IPS DF 4.7 (cell line): ENCODE measurements at regions not wholly inside any gene's neighbourhood (a gene's known extent, or its start where the extent isn't known, plus 50 kb on each side); places are given as distances from the start of the nearest gene placed in this dataset.

Source experiments
- DNase-seq: peaks from one replicate; pipeline ENCODE4 v3.0.0-alpha.2; 2013; ENCODE audit warnings: low spot score; ENCODE audit errors: extremely low read depth

DNA sequence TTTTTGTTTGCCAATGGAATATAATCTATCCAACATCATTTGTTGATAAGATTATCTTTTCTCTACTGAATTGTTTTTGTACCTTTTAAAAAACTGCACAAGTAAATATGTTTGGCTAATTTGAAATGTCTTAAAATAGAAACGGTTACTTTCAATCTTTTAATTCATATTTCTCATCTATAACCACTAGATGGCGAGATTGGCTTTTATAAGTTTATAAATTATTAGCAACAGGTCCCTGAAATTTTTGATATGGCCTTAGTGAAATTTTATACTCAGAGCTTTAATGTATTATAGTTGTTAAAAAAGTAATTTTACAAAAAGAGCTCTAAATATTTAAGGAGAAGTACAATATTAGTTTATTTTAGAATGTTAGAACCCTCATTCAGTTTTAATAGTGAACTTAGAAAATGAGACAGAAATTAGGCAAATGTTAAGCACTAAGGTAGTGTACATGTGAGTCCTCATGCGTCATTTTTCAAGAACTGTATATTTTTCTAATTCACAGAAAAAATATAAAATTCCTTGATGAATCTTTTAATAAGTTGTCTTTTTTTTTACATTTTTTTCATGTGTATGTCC lies 592.5 kb downstream of the ARL4A start:
- DNase-seq, result no peak

DNA sequence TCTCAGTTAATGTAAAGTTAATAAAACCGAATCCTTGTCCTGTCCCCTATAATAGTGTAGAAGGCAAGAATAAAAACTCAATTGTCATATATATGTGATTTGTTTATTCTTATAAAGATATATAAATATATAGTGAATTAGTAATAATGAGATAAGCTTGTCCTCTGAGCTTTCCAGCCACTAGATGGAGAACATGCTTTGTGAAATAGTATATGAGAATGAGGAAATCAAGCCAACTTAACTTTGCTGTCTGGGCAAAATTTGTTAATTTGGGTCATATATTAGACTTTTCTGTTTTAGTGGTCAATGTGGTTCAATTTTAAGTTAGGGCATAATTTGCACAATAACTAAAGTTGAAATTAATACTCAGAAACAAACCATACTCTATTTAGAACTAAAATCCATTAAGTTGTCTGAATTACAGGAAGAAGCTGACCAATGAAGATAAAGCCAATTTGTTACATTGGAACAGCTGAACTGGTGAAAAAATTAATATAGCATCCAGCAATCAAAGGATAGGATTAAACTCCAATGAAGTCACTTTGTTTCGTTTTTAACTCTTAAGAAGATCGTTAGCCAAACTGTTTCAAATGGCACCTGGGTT lies 595.0 kb downstream of the ARL4A start:
- DNase-seq, result no peak

DNA sequence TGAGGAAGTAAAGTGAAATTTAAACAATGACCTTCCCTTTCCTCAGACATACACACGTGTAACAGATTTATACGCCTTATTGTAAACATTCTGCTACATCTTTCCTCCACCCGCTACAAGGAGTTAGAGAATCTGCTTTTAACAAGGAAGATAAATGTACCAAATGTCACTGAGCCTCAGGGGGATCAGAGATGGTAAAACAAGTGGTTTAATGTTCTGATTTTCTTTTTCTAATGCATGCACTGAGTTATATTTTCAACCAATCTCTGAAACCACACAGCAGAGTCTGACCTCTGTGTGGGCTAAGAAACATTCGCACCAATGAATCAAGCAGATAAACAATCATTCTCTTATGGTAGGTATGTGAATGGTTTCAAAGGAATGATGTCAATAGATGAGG lies 599.5 kb downstream of the ARL4A start:
- DNase-seq, result no peak

DNA sequence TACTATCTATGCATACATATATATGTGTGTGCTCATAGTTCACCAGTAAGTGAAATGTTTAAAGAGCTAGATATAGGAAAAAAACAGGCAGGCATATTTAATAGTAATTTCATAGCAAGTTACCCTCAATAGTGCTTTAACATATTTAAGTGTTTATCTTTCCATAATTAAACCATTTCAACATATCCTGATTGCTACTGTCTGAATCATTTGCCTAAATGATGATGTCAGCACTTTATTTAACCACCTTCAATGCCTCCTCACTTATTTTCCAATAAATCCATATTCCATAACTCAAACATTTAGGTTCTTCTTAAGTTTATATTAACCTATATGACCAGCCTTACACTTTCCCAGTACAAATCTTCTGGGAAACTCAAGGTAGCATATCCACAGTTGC lies 601.1 kb downstream of the ARL4A start:
- DNase-seq, result no peak

DNA sequence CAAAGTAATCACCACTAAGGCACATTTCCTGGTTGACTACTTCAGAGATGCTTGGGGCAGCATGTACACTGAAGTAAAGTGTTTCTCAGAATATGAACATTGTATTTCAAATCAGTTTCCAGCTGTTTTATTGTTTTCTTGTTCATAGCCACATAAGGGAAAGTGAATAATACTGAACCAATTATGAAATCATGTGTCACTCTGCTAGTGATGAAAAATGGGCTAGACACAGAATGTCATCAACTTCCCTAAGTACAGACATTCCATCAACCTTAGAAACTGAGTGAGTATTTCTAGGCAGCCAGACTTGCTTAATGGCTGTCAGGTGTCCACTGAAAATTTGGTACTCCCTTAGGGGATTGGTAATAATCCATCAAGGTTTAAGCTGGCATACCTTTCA lies 603.5 kb downstream of the ARL4A start:
- DNase-seq, result no peak

DNA sequence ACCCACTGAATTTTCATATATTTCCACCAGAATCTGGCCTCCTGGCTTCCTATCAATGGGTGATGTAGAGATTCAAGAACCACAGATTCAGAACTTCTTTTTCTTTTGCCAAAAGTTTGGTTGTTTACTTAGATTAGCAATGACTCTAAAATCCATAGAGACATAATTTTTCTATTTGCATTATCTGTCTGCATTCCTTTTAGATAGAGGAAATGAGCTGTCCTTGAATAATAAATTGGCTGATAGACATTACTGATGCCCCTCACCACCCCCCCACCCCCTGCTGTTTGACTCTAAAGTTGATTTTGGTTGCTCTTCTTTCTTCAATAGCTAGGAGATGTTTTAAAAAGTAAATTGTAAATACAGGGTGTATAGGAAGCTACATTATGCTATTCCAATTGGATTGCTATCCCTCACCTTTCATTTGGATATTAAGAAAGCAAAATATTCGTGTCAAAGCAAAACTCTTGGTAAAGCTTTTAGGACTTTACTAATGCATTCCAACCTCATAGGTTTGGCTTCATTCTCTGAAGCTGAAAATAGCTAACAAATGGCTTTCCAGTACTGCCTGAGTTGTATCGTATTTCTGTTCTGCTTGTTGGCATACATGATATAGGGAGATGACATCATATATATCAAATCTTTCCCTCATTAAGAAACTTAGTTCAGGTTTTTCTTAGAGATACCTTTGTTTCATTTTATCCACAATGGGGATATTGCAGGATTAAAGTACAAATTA lies 606.0 kb downstream of the ARL4A start:
- DNase-seq, result no peak

DNA sequence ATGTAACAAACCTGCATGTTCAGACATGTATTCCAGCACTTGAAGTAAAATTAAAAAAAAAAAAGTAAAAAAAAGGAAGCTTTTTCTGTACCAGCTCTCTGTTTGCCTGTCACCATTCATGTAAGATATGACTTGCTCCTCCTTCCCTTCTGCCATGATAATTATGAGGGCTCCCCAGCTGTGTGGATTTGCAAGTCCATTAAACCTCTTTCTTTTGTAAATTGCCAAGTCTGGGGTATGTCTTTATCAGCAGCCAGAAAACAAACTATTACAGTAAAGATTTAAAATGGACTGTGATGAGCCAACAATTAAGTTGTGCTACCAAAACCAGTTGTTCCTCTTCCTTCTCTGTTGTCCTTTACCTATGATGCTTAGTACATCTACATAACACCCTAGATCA lies 619.6 kb downstream of the ARL4A start:
- no peak for DNase-seq

DNA sequence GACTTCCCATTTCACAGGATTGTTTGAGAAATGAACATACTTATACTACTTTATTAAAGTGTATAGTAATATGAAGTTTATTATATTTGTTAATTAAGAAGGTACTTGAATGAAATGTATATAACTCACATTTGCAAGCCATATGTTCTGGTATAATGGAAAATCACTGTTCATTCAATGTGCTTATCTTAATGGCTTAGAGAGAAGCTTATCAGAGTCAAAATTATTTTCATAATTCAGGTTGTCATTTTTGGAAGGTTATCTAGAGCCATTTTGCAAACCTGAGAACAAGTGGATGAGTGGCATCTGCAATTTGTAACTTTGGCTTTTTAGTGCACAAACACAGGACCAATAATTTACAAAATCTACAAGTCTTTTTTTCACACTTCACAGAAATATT lies 621.0 kb downstream of the ARL4A start:
- DNase-seq, result no peak

DNA sequence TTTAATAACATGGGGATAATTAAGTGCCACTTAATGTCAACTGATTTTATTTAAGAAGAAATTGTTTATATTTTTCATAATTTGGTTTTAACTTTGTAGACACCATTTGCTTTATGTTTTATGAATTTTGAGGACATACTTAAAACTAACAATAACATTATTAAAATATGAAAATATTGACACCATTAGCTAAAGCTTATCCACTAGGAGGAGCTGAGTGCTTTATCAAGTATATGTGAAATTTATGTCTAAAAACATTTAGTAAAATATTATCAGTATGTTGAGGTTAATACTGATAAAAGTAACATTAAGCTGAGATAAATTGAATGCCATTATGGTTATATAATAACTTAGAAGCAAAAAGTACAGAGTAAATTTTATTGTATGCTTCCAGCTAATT lies 622.1 kb downstream of the ARL4A start:
- DNase-seq, result no peak

DNA sequence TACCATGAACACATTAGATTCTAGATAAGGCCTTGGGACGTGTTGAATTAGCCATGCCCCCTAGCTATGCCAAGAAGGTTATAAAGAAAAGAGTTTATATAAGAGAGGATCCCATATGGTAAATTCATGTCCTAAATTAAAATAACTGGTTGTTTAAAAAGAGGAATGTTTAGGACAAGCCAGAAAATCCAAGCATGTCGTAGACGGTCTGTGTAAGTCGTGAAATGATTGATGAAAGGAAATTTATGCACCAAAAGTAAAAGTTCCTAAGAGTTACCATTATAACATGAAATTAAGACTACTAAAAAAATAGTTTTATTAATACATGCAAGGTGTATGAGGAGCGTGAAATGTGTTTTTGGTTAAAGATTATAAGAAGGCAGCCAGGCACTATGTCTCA lies 624.9 kb downstream of the ARL4A start:
- no peak for DNase-seq

DNA sequence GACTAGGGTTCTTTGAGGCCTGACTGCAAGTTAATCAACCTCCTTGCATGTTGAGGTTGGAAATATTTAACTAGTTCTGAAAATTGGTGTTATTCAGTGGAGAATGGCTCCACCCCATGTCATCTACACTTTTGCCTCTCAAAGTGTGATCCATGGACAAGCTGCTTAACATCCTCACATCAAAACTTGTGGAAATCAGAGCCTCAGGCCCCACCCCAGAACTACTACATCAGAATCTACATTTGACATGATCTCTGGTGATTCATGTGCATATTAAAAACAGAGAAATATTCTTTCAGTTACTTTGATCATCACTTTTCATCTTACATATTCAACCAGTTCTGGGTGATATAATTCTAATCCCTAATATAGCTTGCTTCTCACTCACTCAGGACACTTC lies 632.9 kb downstream of the ARL4A start:
- no peak for DNase-seq

DNA sequence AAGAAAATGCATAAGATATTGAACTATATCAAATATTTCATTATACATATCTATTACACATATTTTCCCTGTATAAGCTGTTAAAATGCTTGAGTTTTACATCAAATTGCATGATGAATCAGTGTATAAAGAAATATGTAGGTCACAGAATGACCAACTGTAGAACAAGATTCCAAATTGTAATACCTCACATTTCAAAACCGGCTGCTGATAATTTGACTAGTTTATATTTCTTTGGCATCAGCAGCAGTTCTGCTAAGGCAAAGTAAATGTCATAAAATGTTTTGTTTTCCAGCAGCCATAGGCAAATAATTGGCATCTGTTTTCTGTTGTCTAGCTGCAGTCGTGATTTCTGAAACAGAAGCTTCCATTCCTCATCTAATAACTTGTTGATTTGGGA lies 633.9 kb downstream of the ARL4A start:
- DNase-seq, result no peak

DNA sequence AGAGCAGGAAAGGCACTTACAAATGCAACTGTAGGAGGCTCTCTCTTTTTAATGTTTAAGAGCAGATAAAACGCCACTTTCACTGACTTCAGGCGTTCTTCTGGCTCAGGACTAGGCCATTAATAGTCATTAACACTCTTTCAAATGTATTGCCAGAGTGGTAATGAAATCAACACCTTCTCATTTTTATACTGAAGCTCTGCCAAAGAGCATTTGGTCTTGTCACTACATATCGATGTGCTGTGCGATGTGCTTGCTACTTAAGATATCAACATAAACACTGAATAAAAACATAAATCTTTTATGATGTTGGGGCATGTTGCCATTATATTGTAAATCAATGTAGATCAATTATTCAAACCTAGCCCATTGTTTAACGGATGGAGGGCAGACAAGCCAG lies 634.7 kb downstream of the ARL4A start:
- no peak for DNase-seq

DNA sequence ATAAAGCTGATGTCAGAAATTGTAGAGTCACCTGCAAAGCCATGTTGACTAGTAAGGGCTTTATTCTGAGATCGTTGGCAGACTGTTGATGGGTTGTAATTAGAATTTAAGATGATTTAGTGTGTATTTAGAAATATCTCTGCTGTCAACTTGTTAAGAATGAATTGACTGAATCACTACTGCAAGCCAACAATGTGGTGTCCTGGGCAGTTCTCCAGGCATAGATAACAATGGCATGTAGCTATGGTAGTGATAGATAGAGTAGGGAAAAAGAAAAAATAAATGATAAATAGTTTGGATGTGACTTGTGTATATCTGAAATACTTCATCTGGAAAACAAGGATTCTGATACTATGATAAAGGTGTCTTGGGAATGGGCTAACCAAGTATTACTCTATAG lies 640.2 kb downstream of the ARL4A start:
- no peak for DNase-seq

DNA sequence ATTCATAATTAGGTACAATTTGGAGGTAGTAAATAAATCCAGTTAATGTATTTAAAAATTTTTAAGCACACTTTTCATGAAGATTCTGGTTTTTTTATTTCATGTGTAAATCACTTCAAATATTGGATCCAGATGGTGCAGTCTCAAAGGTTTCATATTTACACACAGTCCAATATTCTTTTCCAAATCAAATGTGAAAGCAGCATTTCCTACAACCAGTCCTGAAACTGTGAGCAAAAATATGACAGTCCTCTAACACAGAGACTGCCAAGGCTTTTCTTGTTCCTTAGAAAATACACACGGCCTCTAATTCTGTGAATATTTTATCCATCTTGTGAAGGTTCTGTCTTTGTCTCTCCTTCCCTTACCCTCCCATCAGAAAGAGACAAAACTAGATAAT lies 645.9 kb downstream of the ARL4A start:
- DNase-seq, result no peak

DNA sequence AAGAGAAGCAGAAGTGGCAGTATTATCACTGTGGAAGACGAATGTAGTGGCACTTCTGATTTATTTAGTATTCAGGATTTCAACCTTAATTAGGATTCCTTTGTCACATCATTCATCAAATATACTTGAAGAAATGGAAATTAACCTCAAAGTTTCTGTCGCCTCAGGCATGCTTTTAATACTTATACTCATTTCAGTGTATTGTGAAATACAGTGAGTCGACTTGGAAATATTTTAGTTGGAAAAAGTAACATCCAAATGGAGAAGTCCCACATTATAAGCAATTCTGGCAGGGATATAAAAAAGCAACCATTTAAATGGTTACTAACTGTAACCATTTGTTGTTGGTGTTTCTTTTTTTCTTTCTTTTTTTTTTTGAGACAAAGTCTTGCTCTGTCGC lies 648.8 kb downstream of the ARL4A start:
- no peak for DNase-seq

DNA sequence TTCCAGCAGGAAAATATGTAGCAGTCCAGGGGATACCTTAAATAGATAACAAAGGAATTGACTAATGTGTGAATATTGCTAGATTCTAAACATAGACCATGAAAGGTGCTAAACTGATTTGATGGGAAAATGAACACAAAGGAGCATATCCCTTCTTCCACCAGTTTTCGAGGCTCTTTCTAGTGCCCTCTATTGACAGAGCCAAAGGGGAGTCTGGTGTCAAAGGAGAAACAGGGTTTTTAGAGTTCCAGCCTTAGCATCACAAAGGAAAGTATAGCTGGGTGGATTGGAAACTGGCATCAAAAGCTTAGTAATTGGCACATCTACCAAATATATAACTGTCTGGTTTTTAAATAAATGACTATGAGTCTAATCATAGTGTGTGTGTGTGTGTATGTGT lies 636.8 kb downstream of the ETV1 start:
- DNase-seq, result no peak

DNA sequence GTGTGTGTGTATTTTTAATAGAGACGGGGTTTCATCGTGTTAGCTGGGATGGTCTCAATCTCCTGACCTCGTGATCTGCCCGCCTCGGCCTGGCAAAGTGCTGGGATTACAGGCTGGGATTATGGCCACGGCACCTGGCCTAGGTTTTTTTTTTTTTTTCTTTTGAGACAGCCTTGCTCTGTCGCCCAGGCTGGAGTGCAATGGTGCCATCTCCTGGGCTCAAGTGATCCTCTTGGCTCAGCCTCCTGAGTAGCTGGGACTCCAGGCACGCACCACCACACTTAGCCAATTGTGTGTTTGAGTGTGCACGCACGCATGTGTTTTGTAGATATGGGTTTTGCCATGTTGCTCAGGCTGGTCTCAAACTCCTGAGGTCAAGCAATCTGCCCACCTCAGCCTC lies 629.8 kb downstream of the ETV1 start:
- DNase-seq, result no peak

DNA sequence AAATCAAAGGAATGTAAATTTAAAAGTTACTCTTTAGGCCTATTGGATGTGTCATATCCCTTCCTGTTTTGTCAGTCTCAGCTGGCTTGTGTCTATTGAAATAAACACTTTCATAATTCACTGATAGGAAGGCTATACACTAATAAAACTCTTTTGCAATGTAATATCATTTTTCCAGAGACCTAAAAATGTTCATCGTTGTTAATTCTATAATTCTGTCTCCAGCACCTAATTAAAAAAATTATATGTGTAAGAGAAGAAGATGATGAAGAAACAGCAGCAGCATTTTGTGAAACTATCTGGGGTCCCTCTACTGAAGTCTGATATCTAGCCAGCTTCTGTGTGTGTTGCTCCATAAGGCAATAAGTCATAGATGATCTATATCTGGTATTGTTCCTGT lies 602.7 kb downstream of the ETV1 start:
- DNase-seq, result no peak

DNA sequence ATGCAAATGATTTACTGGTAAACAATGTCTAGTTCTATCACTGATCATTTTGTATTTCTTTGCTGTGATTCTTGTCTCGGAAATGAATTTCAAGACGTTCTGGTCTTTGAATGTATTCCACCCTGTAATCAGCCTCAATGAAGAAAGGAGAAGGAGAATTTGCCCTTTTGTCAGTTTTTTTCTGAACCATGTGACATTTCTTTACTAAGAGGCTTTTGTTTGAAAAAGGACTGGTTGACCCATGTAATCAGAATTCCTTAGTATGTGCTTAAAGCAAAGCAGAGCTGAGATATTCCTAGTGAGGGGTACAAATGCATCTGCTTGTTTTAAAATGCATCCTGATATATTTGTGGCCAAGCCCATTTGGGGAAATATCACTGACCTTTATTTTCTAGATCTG lies 581.6 kb downstream of the ETV1 start:
- DNase-seq, result no peak

DNA sequence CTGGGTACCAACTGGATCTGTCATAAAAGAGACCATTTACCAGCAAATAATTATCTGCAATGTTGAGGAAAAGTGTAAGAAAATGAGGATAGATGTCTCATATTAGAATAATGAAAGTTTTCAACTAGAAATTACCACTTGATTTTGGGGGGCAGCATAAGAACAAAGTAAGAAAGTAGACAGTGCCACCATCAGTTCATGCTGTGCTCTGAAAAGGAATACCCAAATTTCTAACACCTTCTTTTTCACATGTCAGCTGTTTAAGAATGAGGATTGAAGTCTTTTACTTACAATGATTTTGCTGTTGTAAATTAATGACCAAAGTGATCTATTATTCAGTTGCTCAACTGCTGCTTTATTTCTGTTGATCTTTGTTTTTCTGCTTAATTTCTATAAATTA lies 578.3 kb downstream of the ETV1 start:
- DNase-seq, result no peak

DNA sequence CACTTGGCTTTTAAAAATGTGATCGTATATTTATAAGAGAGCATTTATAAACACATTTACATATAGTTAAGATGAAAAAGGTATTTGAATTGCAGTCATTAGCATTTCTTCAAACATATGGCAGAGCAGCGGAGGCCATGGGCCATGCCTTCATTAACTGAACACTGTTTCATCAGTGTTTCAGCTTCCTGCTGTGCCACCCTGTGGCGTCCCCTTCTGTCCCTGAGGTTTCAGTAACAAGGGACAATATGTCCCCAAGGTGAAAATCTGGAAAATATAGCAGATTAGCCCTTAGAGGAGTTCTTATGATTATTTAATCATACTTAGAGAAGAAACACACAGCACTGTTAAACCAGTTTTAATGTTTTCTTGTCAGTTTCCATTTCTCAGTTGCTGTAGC lies 577.8 kb downstream of the ETV1 start:
- no peak for DNase-seq

DNA sequence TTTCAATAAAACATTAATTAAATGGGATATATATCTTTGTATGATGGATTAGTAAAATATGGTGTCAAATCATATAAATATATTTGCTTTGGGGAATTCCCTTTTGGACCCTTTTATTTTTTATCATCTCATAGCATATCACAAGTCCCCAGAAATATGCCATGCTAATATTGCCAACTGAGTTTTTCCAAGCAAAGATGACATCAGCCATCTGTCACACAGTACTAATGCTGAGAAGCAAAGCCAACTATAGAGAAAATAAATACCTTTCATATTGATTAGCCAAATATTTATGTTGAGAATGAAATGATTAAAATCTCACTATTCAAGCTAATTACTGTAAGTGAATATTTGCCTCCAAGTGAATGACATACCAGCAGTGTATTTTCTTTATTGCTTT lies 575.3 kb downstream of the ETV1 start:
- DNase-seq, result no peak
